ENCODE measurements at regions not wholly inside any gene's neighbourhood (a gene's known extent, or its start where the extent isn't known, plus 50 kb on each side); places are given as distances from the start of the nearest gene placed in this dataset.
"Not testable (repeated sequence)": the region's sequence is repeated elsewhere in the genome, so short reads cannot be mapped to it uniquely, and the experiment has no call there.

DNA sequence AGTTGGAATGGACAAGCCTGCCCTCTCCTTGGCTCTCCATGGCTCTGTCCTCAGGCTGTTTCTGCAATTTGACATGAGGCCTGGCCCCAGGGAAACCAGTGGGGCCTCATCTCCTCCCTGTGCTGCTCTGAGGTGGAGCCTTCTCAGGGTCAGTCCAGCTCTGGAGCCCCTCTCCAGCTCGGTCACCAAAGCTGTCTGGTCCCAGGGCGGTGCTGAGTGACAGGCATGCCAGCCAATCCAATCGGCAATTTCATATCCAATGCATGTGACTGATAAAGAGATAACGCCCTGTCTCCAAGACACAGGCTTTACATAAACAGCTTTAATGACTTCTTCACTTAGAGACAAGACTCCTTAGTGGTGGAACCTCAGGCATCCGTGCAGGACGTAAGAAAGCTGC lies 1379.2 kb downstream of the CDH12 start:
- TF ChIP-seq, protein P1, sequence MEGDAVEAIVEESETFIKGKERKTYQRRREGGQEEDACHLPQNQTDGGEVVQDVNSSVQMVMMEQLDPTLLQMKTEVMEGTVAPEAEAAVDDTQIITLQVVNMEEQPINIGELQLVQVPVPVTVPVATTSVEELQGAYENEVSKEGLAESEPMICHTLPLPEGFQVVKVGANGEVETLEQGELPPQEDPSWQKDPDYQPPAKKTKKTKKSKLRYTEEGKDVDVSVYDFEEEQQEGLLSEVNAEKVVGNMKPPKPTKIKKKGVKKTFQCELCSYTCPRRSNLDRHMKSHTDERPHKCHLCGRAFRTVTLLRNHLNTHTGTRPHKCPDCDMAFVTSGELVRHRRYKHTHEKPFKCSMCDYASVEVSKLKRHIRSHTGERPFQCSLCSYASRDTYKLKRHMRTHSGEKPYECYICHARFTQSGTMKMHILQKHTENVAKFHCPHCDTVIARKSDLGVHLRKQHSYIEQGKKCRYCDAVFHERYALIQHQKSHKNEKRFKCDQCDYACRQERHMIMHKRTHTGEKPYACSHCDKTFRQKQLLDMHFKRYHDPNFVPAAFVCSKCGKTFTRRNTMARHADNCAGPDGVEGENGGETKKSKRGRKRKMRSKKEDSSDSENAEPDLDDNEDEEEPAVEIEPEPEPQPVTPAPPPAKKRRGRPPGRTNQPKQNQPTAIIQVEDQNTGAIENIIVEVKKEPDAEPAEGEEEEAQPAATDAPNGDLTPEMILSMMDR (IDR thresholded peaks at IDR 0.05) = not testable (repeated sequence)
- TF ChIP-seq POLR2A (IDR thresholded peaks at IDR 0.05) = not testable (repeated sequence)

All from testis (tissue), 2 donors.